MM.1S (cell line): ENCODE measurements at regions not wholly inside any gene's neighbourhood (a gene's known extent, or its start where the extent isn't known, plus 50 kb on each side); places are given as distances from the start of the nearest gene placed in this dataset.

ENCODE experiments used
- DNase-seq: peaks from one replicate; pipeline ENCODE4 v3.0.0-alpha.2; 2015
- H2AFZ ChIP-seq: fragments of 300-600 bp; sonication (generic); 2 replicates; pipeline ENCODE4 v1.6.0; 2016; ENCODE audit warnings: antibody characterized with exemption, low read length
- H3F3A ChIP-seq: fragments of 300-600 bp; sonication (generic); 2 replicates; pipeline ENCODE4 v1.6.1; 2016; ENCODE audit warnings: mild to moderate bottlenecking, antibody characterized with exemption, low read length, moderate library complexity, mixed read lengths; ENCODE audit not compliant: insufficient read depth
- H3K27ac ChIP-seq: fragments of 300-600 bp; sonication (generic); 2 replicates; pipeline ENCODE4 v1.5.1; 2016; ENCODE audit warnings: mild to moderate bottlenecking, low read length
- H3K27me3 ChIP-seq: fragments of 300-600 bp; sonication (generic); replicated peaks from 2 replicates; pipeline ENCODE4 v1.6.0; 2016; ENCODE audit warnings: low read length; ENCODE audit not compliant: insufficient read depth
- H3K36me3 ChIP-seq: fragments of 300-600 bp; sonication (generic); replicated peaks from 2 replicates; pipeline ENCODE4 v1.6.1; 2016; ENCODE audit warnings: mild to moderate bottlenecking, low read length, mixed read lengths; ENCODE audit not compliant: insufficient read depth
- H3K4me1 ChIP-seq: fragments of 300-600 bp; sonication (generic); 2 replicates; pipeline ENCODE4 v1.6.1; 2016; ENCODE audit warnings: low read length, mixed read lengths
- H3K4me2 ChIP-seq: fragments of 300-600 bp; sonication (generic); 2 replicates; pipeline ENCODE4 v1.6.0; 2016; ENCODE audit warnings: low read depth, low read length
- H3K4me3 ChIP-seq: fragments of 300-600 bp; sonication (generic); 2 replicates; pipeline ENCODE4 v1.5.1; 2016; ENCODE audit warnings: low read length, mixed read lengths
- H3K79me2 ChIP-seq: fragments of 300-600 bp; sonication (generic); 2 replicates; pipeline ENCODE4 v1.6.1; 2016; ENCODE audit warnings: mixed run types, low read length, mixed read lengths
- H3K9ac ChIP-seq: fragments of 300-600 bp; sonication (generic); 2 replicates; pipeline ENCODE4 v1.6.1; 2016; ENCODE audit warnings: low read length, mixed read lengths
- H3K9me2 ChIP-seq: fragments of 300-600 bp; sonication (generic); replicated peaks from 2 replicates; pipeline ENCODE4 v1.6.1; 2016; ENCODE audit warnings: mild to moderate bottlenecking, low read length, mixed read lengths; ENCODE audit not compliant: insufficient read depth
- H3K9me3 ChIP-seq: fragments of 300-600 bp; sonication (generic); replicated peaks from 2 replicates; pipeline ENCODE4 v1.6.1; 2016; ENCODE audit warnings: mild to moderate bottlenecking, low read length, mixed read lengths; ENCODE audit not compliant: insufficient read depth
- H4K20me1 ChIP-seq: fragments of 300-600 bp; sonication (generic); 2 replicates; pipeline ENCODE4 v1.6.1; 2016; ENCODE audit warnings: mild to moderate bottlenecking, low read length, moderate library complexity, mixed read lengths; ENCODE audit not compliant: insufficient read depth
- CTCF ChIP-seq: fragments of 300-600 bp; sonication (generic); IDR thresholded peaks from 2 replicates; pipeline ENCODE4 v1.5.1; 2016; ENCODE audit warnings: antibody characterized with exemption, low read length, mixed read lengths
- EZH2 ChIP-seq: fragments of 300-600 bp; sonication (generic); optimal IDR thresholded peaks from 2 replicates; pipeline ENCODE3; 2017; ENCODE audit warnings: low read depth, mild to moderate bottlenecking, antibody characterized with exemption, low read length, mixed read lengths
- EZH2phosphoT487 ChIP-seq: fragments of 300-600 bp; sonication (generic); IDR thresholded peaks from 2 replicates; pipeline ENCODE4 v1.6.1; 2018; ENCODE audit warnings: antibody characterized with exemption, low read length

GRCh38 chr5:125343015-125343414 is 596.6 kb upstream of the ZNF608 start:
- TF ChIP-seq EZH2phosphoT487 = no peak
- TF ChIP-seq EZH2 = no peak
- no peak for TF ChIP-seq CTCF

DNA sequence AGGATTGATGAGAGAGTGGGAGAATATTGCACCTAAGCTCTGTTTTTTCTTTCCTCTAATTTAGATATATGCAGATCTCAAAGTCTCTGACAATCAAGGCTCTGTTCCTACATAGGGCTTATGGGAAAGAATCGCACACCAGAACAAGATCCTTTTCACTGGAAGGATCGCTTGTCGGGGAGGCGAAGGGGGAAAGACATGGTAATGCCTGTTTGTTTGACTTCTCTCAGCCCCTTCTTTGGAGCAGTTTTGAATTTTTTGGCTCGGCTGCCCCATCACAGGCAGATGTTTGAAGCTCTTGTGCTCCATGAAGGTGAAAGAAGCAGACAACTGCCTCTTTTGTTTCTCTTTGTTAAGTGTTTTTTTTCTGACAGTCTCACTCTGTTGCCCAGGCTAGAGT is 599.9 kb upstream of the ZNF608 start:
- no peak overlapping the region for H3K4me3 ChIP-seq
- H3K9me2 ChIP-seq = no peaks in the 10 kb centered on the region
- no peak overlapping the region for H2AFZ ChIP-seq
- no peaks in the 10 kb centered on the region for H3K4me1 ChIP-seq
- no peak overlapping the region for H3K9ac ChIP-seq
- H3K79me2 ChIP-seq = no peaks in the 10 kb centered on the region
- no peaks in the 10 kb centered on the region for H3F3A ChIP-seq
- H3K4me2 ChIP-seq = no peak overlapping the region
- H3K9me3 ChIP-seq = no peaks in the 10 kb centered on the region
- H4K20me1 ChIP-seq = no peaks in the 10 kb centered on the region
- TF ChIP-seq EZH2 (no peak), CTCF (no peak), EZH2phosphoT487 (no peak)
- H3K27ac ChIP-seq = no peak overlapping the region
- no peaks in the 10 kb centered on the region for H3K36me3 ChIP-seq
- H3K27me3 ChIP-seq = no peaks in the 10 kb centered on the region
- DNase-seq = no peak

More at GRCh38 chr5:125343015-125343414, 596.6 kb upstream of the ZNF608 start:
- no peak overlapping the region for H3K4me2 ChIP-seq
- H3K27me3 ChIP-seq = no peaks in the 10 kb centered on the region
- no peaks in the 10 kb centered on the region for H3K9me3 ChIP-seq
- no peaks in the 10 kb centered on the region for H3K9me2 ChIP-seq
- H2AFZ ChIP-seq = no peak overlapping the region
- H3K4me3 ChIP-seq = no peak overlapping the region
- no peak overlapping the region for H3K27ac ChIP-seq
- H4K20me1 ChIP-seq = no peaks in the 10 kb centered on the region
- H3K79me2 ChIP-seq = no peaks in the 10 kb centered on the region
- DNase-seq = no peak
- H3F3A ChIP-seq = no peaks in the 10 kb centered on the region
- no peak overlapping the region for H3K9ac ChIP-seq
- no peaks in the 10 kb centered on the region for H3K36me3 ChIP-seq
- no peaks in the 10 kb centered on the region for H3K4me1 ChIP-seq

DNA sequence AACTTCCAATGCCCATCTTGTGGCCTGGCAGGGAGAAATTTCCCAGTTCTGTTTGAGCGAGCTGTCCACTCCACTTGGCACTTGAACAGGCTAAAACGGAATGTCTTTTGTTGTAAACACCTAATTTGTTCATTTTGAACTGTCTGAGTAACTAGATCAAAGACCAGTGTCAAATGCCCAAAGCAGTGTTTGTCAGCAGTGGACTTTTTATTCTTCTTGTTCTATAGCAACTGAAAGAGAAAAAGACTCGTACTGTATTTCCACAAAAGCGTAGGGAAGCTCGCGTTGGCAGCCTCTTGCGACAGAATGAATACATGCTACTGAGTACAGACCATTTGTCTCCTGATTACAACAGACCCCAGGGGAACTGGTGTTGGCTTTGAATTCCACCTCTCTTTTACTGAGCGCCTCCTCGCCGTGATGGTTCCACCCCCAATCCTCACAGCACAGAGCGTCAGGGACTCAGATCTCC is 601.8 kb upstream of the ZNF608 start:
- H3K4me2 ChIP-seq = no peak overlapping the region
- H4K20me1 ChIP-seq = no peaks in the 10 kb centered on the region
- H3K4me3 ChIP-seq = no peak overlapping the region
- no peak for DNase-seq
- no peak overlapping the region for H3K9ac ChIP-seq
- no peaks in the 10 kb centered on the region for H3K9me3 ChIP-seq
- no peaks in the 10 kb centered on the region for H3K36me3 ChIP-seq
- H3K79me2 ChIP-seq = no peaks in the 10 kb centered on the region
- TF ChIP-seq CTCF (no peak), EZH2 (no peak), EZH2phosphoT487 (no peak)
- H2AFZ ChIP-seq = no peak overlapping the region
- H3K4me1 ChIP-seq = no peaks in the 10 kb centered on the region
- no peak overlapping the region for H3K27ac ChIP-seq
- no peaks in the 10 kb centered on the region for H3K27me3 ChIP-seq
- no peaks in the 10 kb centered on the region for H3F3A ChIP-seq
- no peaks in the 10 kb centered on the region for H3K9me2 ChIP-seq
